Psoas muscle (tissue), 7 donors: ENCODE measurements at regions not wholly inside any gene's neighbourhood (a gene's known extent, or its start where the extent isn't known, plus 50 kb on each side); places are given as distances from the start of the nearest gene placed in this dataset.
A peak's percentile ranks its signal among the peaks of the same experiment; 100 is the strongest.

ENCODE experiments used
- ATAC-seq, 4 donors: fragments of 200-7000 bp; cut with Tn5 transposase; one replicate each; pipeline ENCODE4 v1.9.1; 2020; ENCODE audit warnings: moderate library complexity in 3 of 4, mild to moderate bottlenecking in 2 of 4
- DNase-seq, 2 donors: peaks; one replicate each; pipeline ENCODE4 v3.0.0-alpha.2; 2020
- H3K27ac ChIP-seq: fragments of 200-600 bp; one replicate; pipeline ENCODE4 v1.8.0; 2022
- H3K27me3 ChIP-seq, 3 donors: fragments of 200-600 bp in 1 of 3; one replicate each; pipeline versions ENCODE4 v1.6.1 to v1.8.0; 2013 to 2022; ENCODE audit warnings: low read length in 2 of 3, mild to moderate bottlenecking in 2 of 3, moderate library complexity in 1 of 3; ENCODE audit not compliant: insufficient read depth in 3 of 3
- H3K36me3 ChIP-seq, 2 donors: fragments of 200-600 bp in 1 of 2; one replicate each; pipeline versions ENCODE4 v1.6.1 to v1.8.0; 2013 to 2022; ENCODE audit warnings: low read depth in 1 of 2, mild to moderate bottlenecking in 1 of 2, moderate library complexity in 1 of 2; ENCODE audit not compliant: insufficient read depth in 1 of 2
- H3K4me1 ChIP-seq: fragments of 200-600 bp; one replicate; pipeline ENCODE4 v1.8.0; 2022
- H3K4me3 ChIP-seq: fragments of 200-600 bp; one replicate; pipeline ENCODE4 v1.8.0; 2022; ENCODE audit warnings: mild to moderate bottlenecking
- H3K9me3 ChIP-seq: fragments of 200-600 bp; one replicate; pipeline ENCODE4 v1.8.0; 2022
- WGBS, 3 donors: extraction: QIAGEN DNeasy Blood & Tissue Kit; methylation state at CpG; one replicate each; pipeline versions ENCODE4 v1.1.6 to v1.1.7; 2013; 5-methylcytosine and 5-hydroxymethylcytosine counted together
- intact Hi-C, 2 donors: fragments of 100-400 bp; cut with DNase I; formaldehyde crosslinking; loops; one replicate each; pipeline versions ENCODE4 v1.11.0 to v1.14.2; 2022
- TF ChIP-seq, protein P1 (sequence below): fragments of 200-600 bp; IDR thresholded peaks from one replicate; pipeline ENCODE4 v1.8.0; 2022; ENCODE audit warnings: antibody characterized with exemption
- donor health status: healthy with polysubstance abuse.
- donor health status: DM: no; HTN: no; CAD: no; lungs with moderate emphysema.
- donor health status: Bipolar disorder and iron deficiency.
- donor health status: healthy.
- donor health status: DM: yes; HTN: yes; CAD: no.
- donor health status: DM: no; HTN: no; CAD: no.
- donor health status: DM: yes; HTN: yes; CAD: no.

DNA sequence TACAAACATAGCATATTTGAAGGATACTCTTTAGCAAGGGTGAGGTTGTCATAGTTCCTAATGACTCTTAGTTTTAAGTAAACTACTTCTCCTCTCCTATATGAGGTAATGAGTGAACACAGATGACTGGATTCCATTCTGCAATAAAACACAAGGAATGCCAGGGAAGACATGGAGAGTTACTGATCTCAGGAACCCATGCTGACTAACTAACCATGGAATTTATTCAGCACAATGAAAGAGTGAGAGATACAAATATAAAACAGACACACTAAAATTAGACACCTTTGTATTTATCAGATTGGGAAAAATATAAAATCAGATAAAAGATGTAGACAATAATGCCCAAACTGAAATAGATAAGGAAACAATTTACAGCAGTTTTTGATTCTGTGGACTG lies 1525.9 kb upstream of the SLC10A2 start:
- intact Hi-C loops, result no loop called here
- DNase-seq (no peak), ATAC-seq (no peak)
- Histone ChIP-seq H3K4me3 (no peak overlapping the region), H3K36me3 (no peaks in the 10 kb centered on the region), H3K9me3 (no peaks in the 10 kb centered on the region), H3K27ac (no peak overlapping the region), H3K4me1 (no peaks in the 10 kb centered on the region), H3K27me3 (no peaks in the 10 kb centered on the region)
- TF ChIP-seq, protein P1, sequence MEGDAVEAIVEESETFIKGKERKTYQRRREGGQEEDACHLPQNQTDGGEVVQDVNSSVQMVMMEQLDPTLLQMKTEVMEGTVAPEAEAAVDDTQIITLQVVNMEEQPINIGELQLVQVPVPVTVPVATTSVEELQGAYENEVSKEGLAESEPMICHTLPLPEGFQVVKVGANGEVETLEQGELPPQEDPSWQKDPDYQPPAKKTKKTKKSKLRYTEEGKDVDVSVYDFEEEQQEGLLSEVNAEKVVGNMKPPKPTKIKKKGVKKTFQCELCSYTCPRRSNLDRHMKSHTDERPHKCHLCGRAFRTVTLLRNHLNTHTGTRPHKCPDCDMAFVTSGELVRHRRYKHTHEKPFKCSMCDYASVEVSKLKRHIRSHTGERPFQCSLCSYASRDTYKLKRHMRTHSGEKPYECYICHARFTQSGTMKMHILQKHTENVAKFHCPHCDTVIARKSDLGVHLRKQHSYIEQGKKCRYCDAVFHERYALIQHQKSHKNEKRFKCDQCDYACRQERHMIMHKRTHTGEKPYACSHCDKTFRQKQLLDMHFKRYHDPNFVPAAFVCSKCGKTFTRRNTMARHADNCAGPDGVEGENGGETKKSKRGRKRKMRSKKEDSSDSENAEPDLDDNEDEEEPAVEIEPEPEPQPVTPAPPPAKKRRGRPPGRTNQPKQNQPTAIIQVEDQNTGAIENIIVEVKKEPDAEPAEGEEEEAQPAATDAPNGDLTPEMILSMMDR, result no peak

GRCh38 chr13:104586051-104586746 lies 1520.0 kb upstream of the SLC10A2 start:
- DNase-seq, result no peak
- H3K27me3 ChIP-seq, result no peaks in the 10 kb centered on the region
- TF ChIP-seq, protein P1, result no peak
- peak in 1 of 4 donors; percentile 49 for ATAC-seq
- no peaks in the 10 kb centered on the region for H3K4me1 ChIP-seq
- H3K36me3 ChIP-seq, result no peaks in the 10 kb centered on the region
- H3K27ac ChIP-seq, result no peak overlapping the region
- intact Hi-C loops, result no loop called here
- 28 to 32% (median 29%) methylated on average over 11 of the region's 11 CpGs for WGBS, 3 donors
- peaks cover 4% of the 10 kb centered on the region for H3K9me3 ChIP-seq
- H3K4me3 ChIP-seq, result peak overlapping the region; percentile 54

- TF ChIP-seq, protein P1, result no peak
- intact Hi-C loops, result no loop called here
- 80 to 94% (median 88%) methylated on average over 1 of the region's 1 CpG for WGBS, 3 donors
- H3K4me1 ChIP-seq, result no peaks in the 10 kb centered on the region
- DNase-seq, result no peak
- no peaks in the 10 kb centered on the region for H3K27me3 ChIP-seq
- H3K9me3 ChIP-seq, result peaks cover 4% of the 10 kb centered on the region
- no peak for ATAC-seq
- H3K27ac ChIP-seq, result no peak overlapping the region
- H3K4me3 ChIP-seq, result no peak overlapping the region
- no peaks in the 10 kb centered on the region for H3K36me3 ChIP-seq
Measured at GRCh38 chr13:104584481-104584880, 1518.3 kb upstream of the SLC10A2 start.

GRCh38 chr13:104580931-104581330 lies 1514.7 kb upstream of the SLC10A2 start:
- no peak overlapping the region for H3K4me3 ChIP-seq
- no peaks in the 10 kb centered on the region for H3K27me3 ChIP-seq
- DNase-seq (no peak), ATAC-seq (no peak)
- H3K36me3 ChIP-seq, result no peaks in the 10 kb centered on the region
- H3K27ac ChIP-seq, result no peak overlapping the region
- 85 to 90% (median 85%) methylated on average over 2 of the region's 2 CpGs for WGBS, 3 donors
- no peaks in the 10 kb centered on the region for H3K4me1 ChIP-seq
- peaks cover 4% of the 10 kb centered on the region for H3K9me3 ChIP-seq
- intact Hi-C loops, result no loop called here
- TF ChIP-seq, protein P1, result no peak
